LNCaP clone FGC (cell line): ENCODE measurements at regions not wholly inside any gene's neighbourhood (a gene's known extent, or its start where the extent isn't known, plus 50 kb on each side); places are given as distances from the start of the nearest gene placed in this dataset.

Source experiments
- DNase-seq: peaks from one replicate; pipeline ENCODE4 v3.0.0-alpha.2; 2011; ENCODE audit warnings: low read depth
- H3K4me3 ChIP-seq: 2 replicates; pipeline ENCODE4 v1.5.1; 2011; ENCODE audit warnings: mild to moderate bottlenecking, low read depth, low read length, control low read depth
- CTCF ChIP-seq: IDR thresholded peaks from 2 replicates; pipeline ENCODE4 v1.5.1; 2012; ENCODE audit warnings: mild to moderate bottlenecking; ENCODE audit not compliant: control insufficient read depth, insufficient read depth; ENCODE audit errors: extremely low read depth

- DNase-seq = no peak
- no peak overlapping the region for H3K4me3 ChIP-seq
- TF ChIP-seq CTCF = no peak
Observed at GRCh38 chr18:39600894-39601293, 2035.3 kb upstream of the CELF4 start.

GRCh38 chr18:39599251-39599650, 2033.7 kb upstream of the CELF4 start:
- H3K4me3 ChIP-seq = no peak overlapping the region
- TF ChIP-seq CTCF = no peak
- DNase-seq = no peak

GRCh38 chr18:39596891-39597290, 2031.3 kb upstream of the CELF4 start:
- DNase-seq = no peak
- TF ChIP-seq CTCF = no peak
- H3K4me3 ChIP-seq = no peak overlapping the region

GRCh38 chr18:39596221-39596620, 2030.6 kb upstream of the CELF4 start:
- no peak for DNase-seq
- no peak for TF ChIP-seq CTCF
- no peak overlapping the region for H3K4me3 ChIP-seq

GRCh38 chr18:39594206-39594605, 2028.6 kb upstream of the CELF4 start:
- no peak overlapping the region for H3K4me3 ChIP-seq
- no peak for TF ChIP-seq CTCF
- DNase-seq = no peak

- no peak overlapping the region for H3K4me3 ChIP-seq
- TF ChIP-seq CTCF = no peak
Observed at GRCh38 chr18:39591649-39592048, 2026.1 kb upstream of the CELF4 start.

GRCh38 chr18:39589496-39589895, 2023.9 kb upstream of the CELF4 start:
- no peak for TF ChIP-seq CTCF
- H3K4me3 ChIP-seq = no peak overlapping the region
- no peak for DNase-seq

More at GRCh38 chr18:39591649-39592048, 2026.1 kb upstream of the CELF4 start:
- DNase-seq = no peak
